WTC11 (cell line): ENCODE measurements at regions not wholly inside any gene's neighbourhood (a gene's known extent, or its start where the extent isn't known, plus 50 kb on each side); places are given as distances from the start of the nearest gene placed in this dataset.

Source experiments
- ATAC-seq: fragments of 200-7000 bp; cut with Tn5 transposase; 2 replicates; pipeline ENCODE4 v1.10.0; 2021; ENCODE audit warnings: mild to moderate bottlenecking, moderate library complexity
- CTCF ChIA-PET: fragments of 300-600 bp; sonication (Branson Sonifier 250); formaldehyde crosslinking; loops from one replicate; lab custom pipeline; 2021; ENCODE audit warnings: antibody characterized with exemption; lab: Charles Lee
- POLR2A ChIA-PET: fragments of 350-600 bp; sonication (Branson Sonifier 250); formaldehyde crosslinking; loops from one replicate; lab custom pipeline; 2021; ENCODE audit warnings: antibody characterized with exemption; lab: Charles Lee
- DNase-seq: peaks from one replicate; pipeline ENCODE4 v3.0.0; 2021; ENCODE audit warnings: low spot score
- H3K27ac Mint-ChIP-seq: 2 replicates; pipeline ENCODE4 v1.8.0; 2021; ENCODE audit warnings: mixed read lengths
- H3K27me3 Mint-ChIP-seq: 2 replicates; pipeline ENCODE4 v1.8.0; 2021; ENCODE audit warnings: low read depth, mild to moderate bottlenecking, moderate library complexity, mixed read lengths
- H3K36me3 Mint-ChIP-seq: 2 replicates; pipeline ENCODE4 v1.8.0; 2021; ENCODE audit warnings: mixed read lengths
- H3K4me1 Mint-ChIP-seq: 2 replicates; pipeline ENCODE4 v1.8.0; 2022; ENCODE audit warnings: mixed read lengths
- H3K4me3 Mint-ChIP-seq: 2 replicates; pipeline ENCODE4 v1.8.0; 2021; ENCODE audit warnings: mild to moderate bottlenecking, moderate library complexity, mixed read lengths
- H3K9me3 Mint-ChIP-seq: 2 replicates; pipeline ENCODE4 v1.8.0; 2021; ENCODE audit warnings: mixed read lengths
- ATF1 ChIP-seq: sonication (generic); formaldehyde crosslinking; IDR thresholded peaks from 2 replicates; pipeline ENCODE4 v1.8.1; 2023; ENCODE audit warnings: mild to moderate bottlenecking, moderate library complexity, missing genetic modification reagents
- CTCF ChIP-seq: fragments of 200-600 bp; IDR thresholded peaks from 2 replicates; pipeline ENCODE4 v1.8.0; 2022; ENCODE audit warnings: antibody characterized with exemption
- E2F5 ChIP-seq: sonication (generic); formaldehyde crosslinking; IDR thresholded peaks from 2 replicates; pipeline ENCODE4 v1.8.1; 2022; ENCODE audit warnings: mild to moderate bottlenecking, moderate library complexity, missing genetic modification reagents
- ETV6 ChIP-seq: sonication (generic); formaldehyde crosslinking; IDR thresholded peaks from 2 replicates; pipeline ENCODE4 v1.8.1; 2022; ENCODE audit warnings: mild to moderate bottlenecking, missing genetic modification reagents
- MXD4 ChIP-seq: fragments of 250-450 bp; sonication (Bioruptor Pico); IDR thresholded peaks from 2 replicates; pipeline ENCODE4 v1.8.0; 2021; ENCODE audit warnings: mild to moderate bottlenecking, moderate library complexity, borderline replicate concordance
- NFYB ChIP-seq: sonication (generic); formaldehyde crosslinking; conservative IDR thresholded peaks from 2 replicates; pipeline ENCODE4 v1.8.0; 2022; ENCODE audit warnings: low read depth, missing genetic modification reagents
- OVOL2 ChIP-seq: fragments of 250-450 bp; sonication (Bioruptor Pico); IDR thresholded peaks from 2 replicates; pipeline ENCODE4 v1.9.0; 2021; ENCODE audit warnings: mild to moderate bottlenecking, borderline replicate concordance
- PREB ChIP-seq: sonication (generic); formaldehyde crosslinking; IDR thresholded peaks from 2 replicates; pipeline ENCODE4 v1.8.1; 2022; ENCODE audit warnings: mild to moderate bottlenecking, missing genetic modification reagents, moderate library complexity, borderline replicate concordance
- TCF7 ChIP-seq: sonication (generic); formaldehyde crosslinking; IDR thresholded peaks from 2 replicates; pipeline ENCODE4 v1.8.0; 2022; ENCODE audit warnings: mild to moderate bottlenecking, low read depth, missing genetic modification reagents, moderate library complexity
- TEAD1 ChIP-seq: sonication (generic); formaldehyde crosslinking; IDR thresholded peaks from 2 replicates; pipeline ENCODE4 v1.8.0; 2022; ENCODE audit warnings: mild to moderate bottlenecking, missing genetic modification reagents
- USF1 ChIP-seq: sonication (generic); formaldehyde crosslinking; IDR thresholded peaks from 2 replicates; pipeline ENCODE4 v1.8.0; 2022; ENCODE audit warnings: mild to moderate bottlenecking, missing genetic modification reagents
- ZNF121 ChIP-seq: sonication (generic); formaldehyde crosslinking; IDR thresholded peaks from 2 replicates; pipeline ENCODE4 v1.8.0; 2023; ENCODE audit warnings: missing genetic modification reagents
- ZNF138 ChIP-seq: sonication (generic); formaldehyde crosslinking; conservative IDR thresholded peaks from 2 replicates; pipeline ENCODE4 v1.8.1; 2022; ENCODE audit warnings: mild to moderate bottlenecking, moderate library complexity, missing genetic modification reagents
- ZNF281 ChIP-seq: sonication (generic); formaldehyde crosslinking; IDR thresholded peaks from 2 replicates; pipeline ENCODE4 v1.8.0; 2023; ENCODE audit warnings: mild to moderate bottlenecking, missing genetic modification reagents
- ZNF317 ChIP-seq: sonication (generic); formaldehyde crosslinking; IDR thresholded peaks from 2 replicates; pipeline ENCODE4 v1.8.1; 2023; ENCODE audit warnings: low read depth, mild to moderate bottlenecking, moderate library complexity, missing genetic modification reagents, borderline replicate concordance
- ZNF423 ChIP-seq: fragments of 250-450 bp; sonication (Bioruptor Pico); IDR thresholded peaks from 2 replicates; pipeline ENCODE4 v2.1.2; 2022; ENCODE audit warnings: mild to moderate bottlenecking, moderate library complexity
- ZNF532 ChIP-seq: fragments of 250-450 bp; sonication (Bioruptor Pico); IDR thresholded peaks from 2 replicates; pipeline ENCODE4 v1.9.0; 2021; ENCODE audit warnings: mild to moderate bottlenecking, borderline replicate concordance
- ZNF671 ChIP-seq: fragments of 250-450 bp; sonication (Bioruptor Pico); IDR thresholded peaks from 2 replicates; pipeline ENCODE4 v1.8.0; 2021; ENCODE audit warnings: mild to moderate bottlenecking

- no peak for TF ChIP-seq ZNF532
- no peak for TF ChIP-seq NFYB (CRISPR knock-in tag)
- no peak for TF ChIP-seq ZNF671
- TF ChIP-seq TCF7 (CRISPR knock-in tag): no peak
Measured at GRCh38 chr4:77415689-77416088, 189.9 kb upstream of the CXCL13 start (continued).

GRCh38 chr4:77418333-77418732, 187.3 kb upstream of the CXCL13 start:
- TF ChIP-seq E2F5 (no peak), ZNF423 (no peak), CTCF (no peak), ETV6 (CRISPR knock-in tag) (no peak), TEAD1 (CRISPR knock-in tag) (no peak), PREB (CRISPR knock-in tag) (no peak), ZNF317 (CRISPR knock-in tag) (no peak), ATF1 (CRISPR knock-in tag) (no peak), OVOL2 (CRISPR knock-in tag) (no peak), MXD4 (CRISPR knock-in tag) (no peak)
- no peaks in the 10 kb centered on the region for H3K4me1 Mint-ChIP-seq
- no peak overlapping the region for H3K4me3 Mint-ChIP-seq
- H3K9me3 Mint-ChIP-seq: no peaks in the 10 kb centered on the region
- H3K27me3 Mint-ChIP-seq: no peaks in the 10 kb centered on the region
- DNase-seq (no peak), ATAC-seq (peak; percentile 83)
- CTCF ChIA-PET: interaction anchor here (0.5 to 2.9 kb wide), 26 partner anchors 11 to 348 kb away, joined by 3 to 32 read pairs (median 4); no protein-coding TSS in a partner anchor
- no peak overlapping the region for H3K27ac Mint-ChIP-seq
- POLR2A ChIA-PET: no interaction called here
- no peaks in the 10 kb centered on the region for H3K36me3 Mint-ChIP-seq

GRCh38 chr4:77430847-77431246, 174.8 kb upstream of the CXCL13 start:
- H3K36me3 Mint-ChIP-seq: no peaks in the 10 kb centered on the region
- ATAC-seq: peak; percentile 75
- H3K27ac Mint-ChIP-seq: no peak overlapping the region
- H3K4me1 Mint-ChIP-seq: no peaks in the 10 kb centered on the region
- peaks cover 4% of the 10 kb centered on the region for H3K27me3 Mint-ChIP-seq
- peaks cover 9% of the 10 kb centered on the region for H3K9me3 Mint-ChIP-seq
- CTCF ChIA-PET: interaction anchor here (1.4 to 6.0 kb wide), 6 partner anchors 12 to 170 kb away, joined by 4 to 62 read pairs (median 21); no protein-coding TSS in a partner anchor
- no peak for DNase-seq
- POLR2A ChIA-PET: no interaction called here
- TF ChIP-seq ZNF121 (no peak), USF1 (CRISPR knock-in tag) (no peak), ZNF281 (no peak), MXD4 (CRISPR knock-in tag) (no peak), ZNF138 (CRISPR knock-in tag) (no peak)
- TF ChIP-seq, all 79 proteins: peak for 0
- no peak overlapping the region for H3K4me3 Mint-ChIP-seq
